ENCODE measurements at regions not wholly inside any gene's neighbourhood (a gene's known extent, or its start where the extent isn't known, plus 50 kb on each side); places are given as distances from the start of the nearest gene placed in this dataset.

- Mint-ChIP-seq H3K4me3 (no peak overlapping the region), H3K4me1 (no peaks in the 10 kb centered on the region), H3K9me3 (peaks cover 10% of the 10 kb centered on the region), H3K36me3 (peaks cover 5% of the 10 kb centered on the region), H3K27me3 (ENCODE audit: low read depth) (no peaks in the 10 kb centered on the region), H3K27ac (no peak overlapping the region)
- DNase-seq (ENCODE audit: low spot score in 2 of 2, unreplicated experiment in 2 of 2) = no peak
- TF ChIP-seq CTCF (IDR thresholded peaks at IDR 0.05; ENCODE audit: unreplicated experiment) = no peak
These were observed 196.7 kb upstream of the TPRG1 start for GRCh38 chr3:188974856-188975599.

DNA sequence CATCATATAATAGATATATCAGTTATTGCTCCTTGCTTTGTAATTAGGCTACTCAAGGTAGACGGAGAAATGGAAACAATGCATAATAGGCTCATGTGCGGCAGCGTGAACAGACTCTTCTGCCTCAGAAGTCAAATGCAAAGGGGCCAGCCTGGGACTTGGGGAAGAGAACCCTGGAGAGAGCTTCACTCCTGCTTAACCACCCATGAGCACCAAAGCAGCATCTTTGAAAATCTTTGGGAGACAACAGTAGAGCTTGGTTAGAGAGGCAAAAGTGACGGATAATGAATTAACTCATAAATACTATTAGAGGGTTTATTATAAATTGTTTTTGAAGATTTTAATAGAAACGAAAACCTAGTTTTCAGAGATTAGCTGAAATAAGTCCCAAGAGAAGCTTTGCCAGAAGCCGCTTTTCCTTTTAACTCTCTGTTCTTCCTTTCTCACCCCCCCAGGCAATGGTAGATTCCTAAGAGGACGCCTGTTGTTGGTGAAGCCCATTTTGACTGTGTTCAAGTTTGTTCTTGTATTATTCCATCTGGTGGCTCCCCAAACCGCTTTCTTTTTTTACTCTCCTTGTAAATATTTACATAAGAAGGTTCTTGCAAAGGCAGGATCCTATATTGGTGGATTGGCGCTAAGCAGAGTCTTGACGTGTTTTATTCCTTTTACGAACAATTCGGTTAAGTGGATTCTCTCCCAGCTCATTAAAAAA, 196.0 kb upstream of the TPRG1 start:
- H3K27me3 Mint-ChIP-seq (ENCODE audit: low read depth) = no peaks in the 10 kb centered on the region
- no peaks in the 10 kb centered on the region for H3K4me1 Mint-ChIP-seq
- H3K36me3 Mint-ChIP-seq = peaks cover 5% of the 10 kb centered on the region
- TF ChIP-seq CTCF (IDR thresholded peaks at IDR 0.05; ENCODE audit: unreplicated experiment) = no peak
- DNase-seq (ENCODE audit: low spot score in 2 of 2, unreplicated experiment in 2 of 2) = no peak
- H3K27ac Mint-ChIP-seq = no peak overlapping the region
- H3K4me3 Mint-ChIP-seq = no peak overlapping the region
- peaks cover 9% of the 10 kb centered on the region for H3K9me3 Mint-ChIP-seq

- Mint-ChIP-seq H3K27me3 (ENCODE audit: low read depth) (no peaks in the 10 kb centered on the region), H3K4me3 (no peak overlapping the region), H3K9me3 (peaks cover 8% of the 10 kb centered on the region), H3K27ac (no peak overlapping the region), H3K4me1 (no peaks in the 10 kb centered on the region), H3K36me3 (peaks cover 5% of the 10 kb centered on the region)
- DNase-seq (ENCODE audit: low spot score in 2 of 2, unreplicated experiment in 2 of 2) = no peak
- no peak for TF ChIP-seq CTCF (IDR thresholded peaks at IDR 0.05; ENCODE audit: unreplicated experiment)
These were observed 195.4 kb upstream of the TPRG1 start for GRCh38 chr3:188976407-188976806.

DNA sequence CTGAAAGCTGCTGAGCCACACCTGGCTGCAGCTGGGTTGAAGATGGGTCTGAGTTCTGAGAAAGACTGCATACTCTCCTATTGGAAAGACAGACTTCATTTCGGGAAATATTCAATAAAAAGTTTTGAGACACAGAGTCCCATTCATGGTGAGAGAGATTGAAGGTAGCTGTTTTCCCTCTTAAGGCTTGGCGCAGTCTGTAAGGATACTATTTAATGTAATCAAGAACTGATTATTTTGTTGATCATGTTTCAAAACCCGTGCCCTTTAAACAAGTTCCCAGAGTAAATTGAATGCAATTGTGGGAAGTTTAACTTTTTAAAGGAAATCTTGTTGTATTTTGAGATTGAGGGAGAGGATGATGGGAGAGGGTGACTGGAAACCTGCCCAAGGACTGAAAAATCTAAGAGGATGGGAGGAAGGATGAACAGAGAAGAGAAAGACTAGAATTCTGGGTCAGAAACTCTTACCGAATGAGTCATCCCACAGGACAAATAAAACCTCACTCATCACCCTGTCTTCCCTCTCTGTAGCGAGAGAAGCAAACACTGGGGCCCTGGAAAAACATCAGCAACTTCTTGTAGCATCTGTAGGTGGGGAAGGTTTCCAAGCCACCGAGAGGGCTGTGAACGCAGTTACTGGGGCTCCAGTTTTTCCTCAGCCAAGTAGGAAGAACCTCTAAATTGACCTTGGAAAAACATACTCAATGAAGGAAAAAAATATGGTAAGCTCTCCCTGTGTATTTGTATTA, 193.2 kb upstream of the TPRG1 start:
- H3K4me3 Mint-ChIP-seq = no peak overlapping the region
- DNase-seq (ENCODE audit: low spot score in 2 of 2, unreplicated experiment in 2 of 2) = no peak
- TF ChIP-seq CTCF (IDR thresholded peaks at IDR 0.05; ENCODE audit: unreplicated experiment) = no peak
- no peaks in the 10 kb centered on the region for H3K36me3 Mint-ChIP-seq
- H3K9me3 Mint-ChIP-seq = no peaks in the 10 kb centered on the region
- H3K27me3 Mint-ChIP-seq (ENCODE audit: low read depth) = no peaks in the 10 kb centered on the region
- H3K4me1 Mint-ChIP-seq = no peaks in the 10 kb centered on the region
- no peak overlapping the region for H3K27ac Mint-ChIP-seq

- H3K27ac Mint-ChIP-seq = no peak overlapping the region
- H3K27me3 Mint-ChIP-seq (ENCODE audit: low read depth) = no peaks in the 10 kb centered on the region
- no peaks in the 10 kb centered on the region for H3K9me3 Mint-ChIP-seq
- H3K4me1 Mint-ChIP-seq = no peaks in the 10 kb centered on the region
- no peak for DNase-seq (ENCODE audit: low spot score in 2 of 2, unreplicated experiment in 2 of 2)
- no peak for TF ChIP-seq CTCF (IDR thresholded peaks at IDR 0.05; ENCODE audit: unreplicated experiment)
- no peak overlapping the region for H3K4me3 Mint-ChIP-seq
- no peaks in the 10 kb centered on the region for H3K36me3 Mint-ChIP-seq
These were observed 192.5 kb upstream of the TPRG1 start for GRCh38 chr3:188979248-188979647.
